ENCODE measurements at regions not wholly inside any gene's neighbourhood (a gene's known extent, or its start where the extent isn't known, plus 50 kb on each side); places are given as distances from the start of the nearest gene placed in this dataset.
A peak's percentile ranks its signal among the peaks of the same experiment; 100 is the strongest.
"Not testable (repeated sequence)": the region's sequence is repeated elsewhere in the genome, so short reads cannot be mapped to it uniquely, and the experiment has no call there.

DNA sequence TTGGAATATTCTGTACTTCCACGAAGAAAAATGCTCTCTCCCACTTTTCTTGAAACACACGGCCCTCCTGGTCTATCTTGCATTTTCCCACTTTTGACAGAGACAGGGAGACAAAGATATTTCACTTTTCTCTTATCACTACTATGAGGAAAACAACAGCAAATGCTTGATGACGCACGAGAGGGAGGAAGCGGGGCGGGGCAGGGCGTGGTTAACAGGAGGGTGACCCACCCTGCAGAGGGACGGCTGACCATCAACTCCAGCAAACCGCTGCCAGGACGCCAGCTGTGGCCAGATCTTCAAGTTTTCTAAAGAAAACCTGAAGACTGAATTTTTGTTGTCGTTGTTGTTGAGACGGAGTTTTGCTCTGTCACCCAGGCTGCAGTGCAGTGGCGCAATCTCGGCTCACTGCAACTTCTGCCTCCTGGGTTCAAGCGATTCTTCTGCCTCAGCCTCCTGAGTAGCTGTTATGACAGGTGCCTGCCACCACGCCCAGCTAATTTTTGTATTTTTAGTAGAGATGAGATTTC, 63.8 kb downstream of the NSUN5 start:
- not testable (repeated sequence) for DNase-seq (ENCODE audit: low read depth)

DNA sequence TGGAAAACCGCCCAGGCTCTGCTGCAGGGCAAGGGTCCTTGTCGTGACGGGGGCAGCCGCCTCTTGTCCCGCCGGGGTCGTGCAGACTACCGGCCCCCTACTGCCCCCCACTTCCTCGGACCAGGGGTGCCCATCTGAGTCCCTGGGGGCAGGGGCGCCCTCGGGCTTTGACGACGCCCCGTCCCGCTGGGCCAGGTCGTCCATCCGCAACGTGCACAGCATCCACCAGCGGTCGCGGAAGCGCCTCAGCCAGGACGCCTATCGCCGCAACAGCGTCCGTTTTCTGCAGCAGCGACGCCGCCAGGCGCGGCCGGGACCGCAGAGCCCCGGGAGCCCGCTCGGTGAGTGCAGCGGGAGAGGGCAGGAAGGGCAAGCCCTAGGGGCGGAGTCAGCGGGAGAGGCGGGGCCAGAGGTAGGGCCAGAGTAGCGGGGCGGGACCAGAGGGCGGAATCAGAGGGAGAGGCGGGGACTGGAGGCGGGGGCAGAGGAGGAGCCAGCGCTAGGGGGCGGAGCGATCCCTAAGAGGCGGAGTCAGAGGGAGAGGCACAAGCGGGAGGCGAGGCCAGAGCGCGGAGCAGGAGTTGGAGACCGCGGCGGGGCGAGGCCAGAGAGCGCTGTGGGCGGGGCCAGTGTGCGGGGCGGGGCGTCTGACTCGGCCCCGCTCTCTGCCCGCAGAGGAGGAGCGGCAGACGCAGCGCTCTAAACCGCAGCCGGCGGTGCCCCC, 73.5 kb downstream of the NSUN5 start:
- DNase-seq (ENCODE audit: low read depth), result peak; percentile 87

DNA sequence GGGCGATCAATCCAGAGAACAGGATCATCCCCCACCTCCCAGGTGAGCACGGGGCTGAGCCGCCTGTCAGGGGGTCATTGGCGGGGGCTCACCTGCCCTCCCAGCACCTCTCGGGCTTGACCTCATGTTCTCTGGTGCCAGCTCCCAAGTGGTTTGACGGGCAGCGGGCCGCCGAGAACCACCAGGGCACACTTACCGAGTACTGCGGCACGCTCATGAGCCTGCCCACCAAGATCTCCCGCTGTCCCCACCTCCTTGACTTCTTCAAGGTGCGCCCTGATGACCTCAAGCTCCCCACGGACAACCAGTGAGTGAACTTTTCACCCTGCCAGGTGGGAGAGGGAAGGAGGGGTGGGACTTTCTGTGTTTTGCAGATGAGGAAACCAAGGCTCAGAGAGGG, 82.9 kb downstream of the NSUN5 start:
- DNase-seq (ENCODE audit: low read depth), result not testable (repeated sequence)

DNA sequence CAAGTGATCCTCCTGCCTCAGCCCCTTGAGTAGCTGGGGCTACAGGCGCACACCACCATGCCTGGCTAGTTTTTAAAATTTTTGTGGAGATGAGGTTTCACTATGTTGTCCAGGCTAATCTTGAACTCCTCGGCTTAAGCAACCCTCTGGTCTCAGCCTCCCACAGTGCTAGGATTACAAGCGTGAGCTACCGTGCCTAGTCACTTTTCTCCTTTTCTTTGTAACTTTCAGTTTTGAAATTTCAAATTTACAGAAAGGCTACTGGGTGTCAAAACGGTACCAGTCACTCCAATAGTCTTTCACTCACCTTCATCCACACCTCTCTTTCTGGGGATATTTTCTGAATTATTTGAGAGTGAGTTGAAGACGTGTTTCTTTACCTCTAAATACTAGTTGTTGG, 86.9 kb downstream of the NSUN5 start:
- DNase-seq (ENCODE audit: low read depth), result not testable (repeated sequence)

DNA sequence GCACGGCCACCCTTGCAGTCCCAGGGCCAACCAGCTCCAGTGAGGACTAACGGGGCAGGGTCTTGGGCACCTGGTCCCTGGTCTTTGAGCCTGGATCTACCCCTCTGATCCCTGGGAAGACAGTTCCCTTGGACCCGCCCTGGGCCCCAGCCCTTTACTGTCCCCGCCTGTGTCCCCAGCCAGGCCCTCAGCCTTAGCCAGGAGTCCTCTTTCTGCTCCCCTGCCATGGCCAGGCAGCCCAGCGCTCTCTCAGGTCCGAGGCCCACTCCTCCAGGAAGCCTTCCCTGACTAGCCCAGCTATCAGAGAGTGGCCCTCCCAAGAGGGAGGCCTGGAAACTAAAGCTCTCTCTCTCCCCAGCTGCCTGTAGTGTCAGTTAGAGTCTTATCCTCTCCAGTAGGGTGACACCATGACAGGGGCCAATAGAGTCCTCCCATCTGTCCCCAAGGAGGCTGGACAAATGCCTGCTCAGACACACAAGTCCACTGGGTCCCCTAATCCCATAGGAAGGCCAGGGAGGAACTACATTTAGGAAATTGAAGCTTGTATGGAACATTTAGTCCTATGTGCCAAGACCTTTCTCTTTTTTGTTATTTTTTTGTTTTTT, 87.8 kb downstream of the NSUN5 start:
- DNase-seq (ENCODE audit: low read depth), result not testable (repeated sequence)

DNA sequence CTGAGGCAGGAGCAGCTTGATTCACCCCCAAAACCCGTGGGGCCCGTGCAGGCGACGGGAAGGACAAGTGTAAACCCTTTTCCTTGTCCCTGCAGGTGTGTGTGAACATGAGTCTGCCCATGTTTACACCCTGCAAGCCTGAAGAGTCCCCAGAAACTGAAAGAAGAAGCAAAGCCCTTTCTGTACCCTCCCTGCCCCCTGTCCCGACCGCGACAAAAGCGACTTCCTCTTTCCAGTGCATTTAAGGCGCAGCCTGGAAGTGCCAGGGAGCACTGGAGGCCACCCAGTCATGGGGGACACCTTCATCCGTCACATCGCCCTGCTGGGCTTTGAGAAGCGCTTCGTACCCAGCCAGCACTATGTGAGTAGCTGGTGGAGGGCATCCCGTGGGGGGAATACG, 88.3 kb downstream of the NSUN5 start:
- DNase-seq (ENCODE audit: low read depth), result not testable (repeated sequence)

DNA sequence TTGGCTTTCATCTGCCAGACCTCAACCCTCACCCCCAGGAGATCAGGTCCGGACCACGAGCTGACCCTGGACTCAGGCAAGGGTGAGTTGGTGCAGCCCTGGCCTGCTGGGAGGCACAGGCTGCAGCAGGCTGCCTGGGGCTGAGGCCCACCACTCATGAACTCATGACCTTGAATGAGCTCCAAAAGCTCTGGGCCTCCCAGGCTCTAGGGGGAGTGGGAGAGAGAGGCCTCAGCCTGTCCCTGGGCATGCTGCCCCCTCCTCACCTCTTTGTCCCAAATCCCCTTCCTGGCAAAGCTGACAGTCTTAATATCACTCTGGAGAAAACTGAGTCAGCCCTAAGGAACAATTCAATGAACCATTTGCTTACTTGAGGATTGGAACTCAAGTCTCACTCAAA, 89.8 kb downstream of the NSUN5 start:
- not testable (repeated sequence) for DNase-seq (ENCODE audit: low read depth)

DNA sequence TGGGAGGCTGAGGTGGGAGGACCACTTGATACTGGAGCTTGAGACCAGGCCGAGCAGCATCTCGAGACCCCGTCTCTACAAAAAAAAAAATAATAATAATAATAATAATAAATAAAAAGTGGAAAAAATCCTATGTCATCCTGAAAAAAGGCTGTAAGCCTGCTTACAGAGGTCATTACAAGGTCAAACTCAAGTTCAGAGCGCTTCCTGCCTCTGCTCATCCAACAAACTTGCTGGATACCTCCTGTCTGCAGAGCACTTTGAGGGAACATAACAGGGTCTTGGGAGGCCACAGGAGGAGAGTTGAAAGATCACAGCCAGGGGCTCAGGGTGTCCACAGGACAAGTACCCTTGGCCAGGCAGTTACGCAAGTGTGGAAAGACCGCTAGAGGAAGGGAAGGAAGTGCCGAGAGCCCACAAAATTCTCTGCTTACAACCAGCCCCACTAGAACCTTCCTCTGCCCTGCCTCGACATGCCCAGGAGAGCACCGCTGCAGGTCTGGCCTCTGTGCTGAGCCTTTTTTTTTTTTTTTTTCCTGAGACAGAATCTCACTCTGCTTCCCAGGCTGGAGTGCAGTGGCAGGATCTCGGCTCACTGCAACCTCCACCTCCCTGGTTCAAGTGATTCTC, 92.5 kb downstream of the NSUN5 start:
- not testable (repeated sequence) for DNase-seq (ENCODE audit: low read depth)

DNA sequence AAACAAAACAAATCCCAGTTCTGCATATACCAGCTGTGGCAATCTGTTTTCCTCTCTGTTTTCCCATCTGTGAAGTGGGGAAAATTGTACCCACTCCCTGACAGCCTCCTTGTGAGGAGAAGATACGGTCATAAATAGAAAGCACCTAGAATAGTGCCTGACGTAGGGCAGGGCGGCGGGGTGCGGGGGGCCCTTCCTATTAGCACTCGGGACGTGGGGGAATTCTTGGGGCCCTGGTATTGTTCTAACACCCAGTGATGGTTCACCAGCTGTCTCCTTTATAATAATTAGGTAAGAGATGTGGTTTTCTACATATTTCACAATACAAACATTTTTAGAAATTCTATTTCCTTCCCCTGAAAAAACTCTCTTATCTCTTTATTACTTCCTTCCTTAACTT, 93.4 kb downstream of the NSUN5 start:
- DNase-seq (ENCODE audit: low read depth), result not testable (repeated sequence)

DNA sequence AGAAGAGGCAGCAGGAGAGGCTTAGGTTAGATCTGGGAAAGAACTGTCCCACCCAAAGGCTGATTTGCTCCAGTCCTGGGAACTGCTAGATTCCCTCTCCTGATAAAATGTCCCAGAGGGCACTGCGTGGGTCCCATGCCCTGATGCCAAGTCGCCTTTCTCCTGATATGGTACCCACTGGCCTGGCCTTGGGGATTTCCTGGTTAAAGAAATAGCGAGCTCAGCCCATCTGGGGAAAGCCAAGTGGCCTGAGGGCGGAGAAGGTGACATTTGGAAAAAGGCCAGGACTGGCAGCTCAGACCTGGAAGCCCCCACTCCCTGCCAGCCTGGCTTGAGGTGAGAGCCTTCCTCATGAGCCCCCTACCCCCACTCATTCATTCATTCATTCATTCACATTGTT, 94.2 kb downstream of the NSUN5 start:
- not testable (repeated sequence) for DNase-seq (ENCODE audit: low read depth)

DNA sequence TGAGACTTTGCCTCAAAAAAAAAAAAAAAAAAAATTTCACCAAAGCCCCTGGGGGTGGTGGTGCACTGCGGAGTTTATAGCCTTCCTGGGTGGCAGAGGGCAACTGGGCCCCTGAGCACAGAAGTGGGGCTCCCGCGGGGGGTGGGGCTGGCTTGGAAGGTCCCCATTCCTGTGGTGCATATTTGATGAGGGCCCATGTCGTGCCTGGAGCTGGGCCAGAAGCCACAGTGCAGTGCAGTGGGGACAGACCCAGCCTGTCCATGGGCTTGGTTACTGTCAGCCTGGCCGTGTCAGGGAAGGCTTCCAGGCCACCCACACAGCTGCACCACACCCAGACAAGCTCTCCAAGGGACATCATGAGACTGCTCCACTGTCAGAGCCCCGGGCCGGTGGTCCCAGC, 95.5 kb downstream of the NSUN5 start:
- not testable (repeated sequence) for DNase-seq (ENCODE audit: low read depth)

DNA sequence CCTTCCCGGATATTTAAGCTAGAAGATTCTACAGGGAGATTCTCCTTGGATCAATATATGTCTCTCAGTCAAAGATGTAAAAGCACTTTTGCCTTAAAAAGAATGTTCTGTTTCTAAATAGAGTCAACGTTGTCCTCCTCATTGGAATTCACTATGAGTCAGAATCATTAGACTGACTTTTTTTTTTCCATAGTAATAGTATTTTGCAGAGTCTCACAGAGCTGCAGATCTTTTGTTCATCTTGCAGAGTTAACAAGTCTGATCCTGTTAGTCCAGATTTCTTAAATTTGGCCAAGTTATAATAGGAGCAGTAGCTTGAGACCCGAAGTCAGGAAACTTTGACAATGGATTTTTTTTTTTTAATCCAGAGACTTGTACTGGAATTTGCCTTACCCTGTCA, 103.0 kb downstream of the NSUN5 start:
- not testable (repeated sequence) for DNase-seq (ENCODE audit: low read depth)

DNA sequence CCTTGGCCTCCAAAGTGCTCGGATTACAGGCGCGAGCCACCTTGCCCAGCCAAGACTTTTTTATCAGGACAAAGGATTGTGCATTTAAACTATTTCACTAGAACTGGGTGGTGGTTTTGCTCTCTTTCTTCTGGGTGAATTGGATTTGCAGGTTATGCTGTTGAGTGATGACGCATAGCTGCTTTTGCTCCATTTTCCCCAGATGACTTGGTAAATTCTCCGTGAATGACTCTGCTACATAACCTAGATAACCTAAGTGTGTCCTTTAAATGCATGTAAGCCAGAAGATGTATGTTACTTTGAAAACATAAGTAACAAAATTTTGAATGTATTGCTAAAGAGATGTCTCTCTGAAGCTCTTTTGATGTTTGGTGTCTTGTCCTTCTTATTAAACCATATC, 103.7 kb downstream of the NSUN5 start:
- not testable (repeated sequence) for DNase-seq (ENCODE audit: low read depth)

DNA sequence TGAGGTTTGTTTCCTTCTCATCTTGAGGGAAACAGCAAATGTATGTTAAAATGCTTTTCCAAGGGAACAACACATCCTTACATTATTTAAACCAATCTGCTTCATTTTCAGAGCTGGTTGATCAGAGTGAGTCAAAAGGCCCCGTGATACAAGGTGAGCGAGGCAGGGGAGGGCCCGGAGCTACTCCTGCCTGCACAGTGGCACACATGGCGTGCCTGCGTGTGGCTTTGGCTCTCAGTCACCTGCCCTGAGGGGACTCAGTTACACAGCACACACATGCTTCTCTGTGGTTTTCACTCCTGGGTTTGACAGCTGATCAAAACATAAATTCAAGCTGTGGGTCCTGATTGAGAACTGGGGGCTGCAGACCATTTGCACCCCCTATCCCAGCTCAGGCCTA, 105.3 kb downstream of the NSUN5 start:
- not testable (repeated sequence) for DNase-seq (ENCODE audit: low read depth)

DNA sequence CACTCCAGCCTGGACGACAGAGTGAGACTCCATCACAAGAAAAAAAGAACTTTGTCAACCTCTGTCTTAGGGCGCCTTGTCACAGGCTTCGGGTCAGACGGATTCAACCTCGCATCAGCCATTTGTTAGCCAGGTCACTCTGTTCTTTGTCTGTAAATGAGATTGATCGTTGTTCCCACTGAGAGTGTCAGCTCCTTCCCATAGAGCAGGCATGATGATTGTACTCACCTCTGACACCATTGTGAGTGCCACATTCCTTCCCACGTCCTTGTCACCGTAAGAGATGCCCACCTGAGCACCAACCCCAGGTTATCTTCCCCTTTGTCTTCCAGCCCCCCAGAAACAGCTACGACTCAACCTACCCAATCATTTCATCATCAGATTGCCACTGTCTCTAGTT, 107.4 kb downstream of the NSUN5 start:
- not testable (repeated sequence) for DNase-seq (ENCODE audit: low read depth)

DNA sequence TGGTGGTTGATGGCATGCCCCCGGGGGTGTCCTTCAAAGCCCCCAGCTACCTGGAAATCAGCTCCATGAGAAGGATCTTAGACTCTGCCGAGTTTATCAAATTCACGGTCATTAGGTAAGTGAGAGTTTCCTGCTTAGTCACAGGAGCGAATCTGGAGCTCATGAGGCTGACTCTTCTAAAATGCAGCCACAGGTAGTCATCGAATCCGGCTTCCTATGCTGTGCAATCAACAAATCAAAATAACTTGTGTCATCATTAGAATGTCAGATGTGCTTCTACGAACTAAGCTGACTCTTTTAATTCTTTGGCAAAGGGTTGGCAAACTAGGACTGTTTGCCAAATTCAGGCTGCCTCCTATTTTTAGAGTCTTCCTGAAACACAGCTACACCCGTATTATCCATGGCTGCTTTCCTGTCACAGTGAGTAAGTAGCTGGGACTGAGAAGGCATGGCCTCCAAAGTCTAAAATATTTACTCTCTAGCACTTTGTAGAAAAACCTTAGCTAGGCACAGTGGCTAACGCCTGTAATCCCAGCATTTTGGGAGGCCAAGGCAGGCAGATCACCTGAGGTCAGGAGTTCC, 108.0 kb downstream of the NSUN5 start:
- not testable (repeated sequence) for DNase-seq (ENCODE audit: low read depth)

DNA sequence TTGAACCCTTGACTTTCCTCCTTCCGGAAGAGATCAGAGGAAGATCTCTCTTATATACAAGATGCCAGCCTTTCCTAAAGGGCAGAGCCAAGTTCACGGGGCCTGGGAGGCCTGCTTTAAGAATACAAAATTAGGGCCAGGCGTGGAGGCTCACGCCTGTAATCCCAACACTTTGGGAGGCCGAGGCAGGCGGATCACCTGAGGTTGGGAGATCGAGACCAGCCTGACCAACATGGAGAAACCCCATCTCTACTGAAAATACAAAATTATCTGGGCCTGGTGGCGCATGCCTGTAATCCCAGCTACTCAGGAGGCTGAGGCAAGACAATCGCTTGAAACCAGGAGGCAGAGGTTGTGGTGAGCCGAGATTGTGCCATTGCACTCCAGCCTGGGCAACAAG, 108.2 kb upstream of the SPDYE9 start:
- not testable (repeated sequence) for DNase-seq (ENCODE audit: low read depth)

DNA sequence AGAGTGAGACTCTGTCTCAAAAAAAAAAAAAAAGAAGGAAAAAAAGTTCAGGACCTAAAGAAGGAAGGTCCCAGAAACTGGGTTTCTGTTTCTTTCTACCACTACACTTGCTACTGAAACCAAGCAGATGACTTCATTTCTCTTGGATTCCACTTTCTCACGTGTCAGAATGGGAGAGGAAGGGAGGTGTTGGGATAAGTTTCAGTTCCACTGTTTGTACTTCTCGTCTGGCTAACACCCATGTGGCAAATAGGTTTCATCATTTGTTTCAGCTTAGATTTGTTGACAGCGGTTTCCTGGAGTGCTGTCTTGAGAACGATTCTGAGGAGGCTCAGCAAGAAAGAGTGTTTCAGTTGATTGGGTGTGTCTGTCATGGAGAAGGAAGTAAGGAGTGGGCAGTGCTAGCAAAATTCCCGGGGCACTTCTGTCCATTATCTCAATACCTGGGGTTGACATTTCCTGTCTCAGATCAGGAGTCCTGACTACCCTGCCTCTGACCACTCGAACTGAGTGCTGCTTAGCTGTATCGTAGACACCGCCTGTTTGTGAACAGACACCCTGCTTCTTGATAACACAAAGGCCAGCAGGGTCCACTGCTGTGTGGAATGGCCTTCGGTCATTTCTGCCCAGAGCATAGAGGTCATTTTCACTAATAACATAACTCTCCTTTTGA, 104.8 kb upstream of the SPDYE9 start:
- DNase-seq (ENCODE audit: low read depth), result not testable (repeated sequence)

DNA sequence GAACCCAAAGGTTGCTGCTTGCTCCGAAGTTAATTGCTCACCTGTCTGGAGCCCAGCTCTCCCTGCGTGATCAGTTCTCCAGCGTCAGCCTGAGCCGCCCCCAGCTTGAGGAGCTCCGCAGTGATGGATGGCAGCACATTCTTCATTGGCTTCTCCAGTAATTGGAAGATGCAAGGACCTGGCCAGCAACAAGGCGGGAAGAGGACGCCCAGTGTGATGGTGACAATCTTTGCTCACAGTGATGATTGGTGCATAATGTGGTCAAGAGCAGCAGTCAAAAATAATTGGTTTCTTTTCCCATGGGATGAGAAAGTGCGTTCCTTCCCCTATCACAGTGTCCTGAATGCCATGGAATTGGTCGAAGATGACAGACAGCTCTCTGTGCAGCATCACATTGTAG, 102.4 kb upstream of the SPDYE9 start:
- DNase-seq (ENCODE audit: low read depth), result not testable (repeated sequence)

DNA sequence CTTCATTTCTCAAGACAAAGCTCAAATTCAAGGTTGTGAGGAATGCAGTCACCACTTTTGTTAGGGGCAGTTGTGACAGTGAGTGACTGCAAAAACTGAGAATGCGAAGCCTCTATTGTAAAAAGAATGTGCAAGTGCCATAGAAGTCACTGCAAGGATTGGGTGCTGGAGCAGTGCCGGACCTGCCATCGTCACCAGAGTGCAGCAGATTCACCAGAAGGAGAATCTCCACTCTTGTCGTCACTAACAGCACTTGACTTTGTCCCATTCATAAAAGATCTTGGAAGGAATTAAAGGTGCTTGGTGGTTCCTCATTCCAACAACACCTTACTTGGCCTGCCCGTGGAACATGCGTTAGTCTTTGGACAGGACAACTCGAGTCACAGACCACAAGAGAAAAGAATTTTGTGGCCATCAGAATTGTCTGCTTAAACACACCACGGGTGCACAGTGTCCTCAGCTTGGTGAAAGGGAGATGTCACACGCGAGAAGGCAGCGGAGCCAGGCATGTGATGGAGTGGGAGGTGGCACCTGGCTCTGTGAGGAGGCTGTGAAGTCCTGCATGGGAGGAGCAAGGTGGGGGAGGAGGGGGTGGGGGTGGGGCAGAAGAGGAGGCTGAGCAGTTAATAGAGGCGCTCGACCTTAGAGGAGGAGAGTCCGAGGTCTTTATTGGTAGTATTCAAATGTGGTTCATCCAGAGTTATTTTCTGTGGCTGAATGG, 100.9 kb upstream of the SPDYE9 start:
- DNase-seq (ENCODE audit: low read depth), result not testable (repeated sequence)

DNA sequence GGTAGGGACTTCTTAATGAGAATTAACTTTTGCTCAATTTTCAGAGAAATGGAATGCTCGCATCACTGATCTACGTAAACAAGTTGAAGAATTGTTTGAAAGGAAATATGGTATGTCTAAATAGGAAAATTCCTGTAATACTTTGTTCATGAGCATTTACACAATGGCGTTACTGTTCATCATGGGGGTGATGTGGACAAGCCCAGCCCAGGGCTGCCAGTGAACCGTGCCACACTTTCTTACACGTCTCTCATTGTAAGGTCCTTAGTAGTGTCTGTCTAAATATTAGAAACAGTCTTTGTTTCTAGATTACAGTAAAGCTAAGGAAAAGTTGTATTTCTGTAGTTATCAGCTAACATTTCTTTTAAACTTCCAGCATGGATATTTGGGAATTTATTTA, 91.0 kb upstream of the SPDYE9 start:
- not testable (repeated sequence) for DNase-seq (ENCODE audit: low read depth)
